Sciatic nerve (tissue), 2 donors: ENCODE measurements at regions not wholly inside any gene's neighbourhood (a gene's known extent, or its start where the extent isn't known, plus 50 kb on each side); places are given as distances from the start of the nearest gene placed in this dataset.
"Not testable (repeated sequence)": the region's sequence is repeated elsewhere in the genome, so short reads cannot be mapped to it uniquely, and the experiment has no call there.

Experiments used
- ATAC-seq: fragments of 200-7000 bp; cut with Tn5 transposase; one replicate; pipeline ENCODE4 v1.9.1; 2020; ENCODE audit warnings: mild to moderate bottlenecking, moderate library complexity
- DNase-seq: peaks from one replicate; pipeline ENCODE4 v3.0.0-alpha.2; 2020; ENCODE audit warnings: low spot score
- intact Hi-C: fragments of 100-400 bp; cut with DNase I; formaldehyde crosslinking; loops from one replicate; pipeline ENCODE4 v1.14.2; 2022
- donor health status: DM: no; HTN: no; CAD: no.
- donor health status: DM: no; HTN: no; CAD: no.

DNA sequence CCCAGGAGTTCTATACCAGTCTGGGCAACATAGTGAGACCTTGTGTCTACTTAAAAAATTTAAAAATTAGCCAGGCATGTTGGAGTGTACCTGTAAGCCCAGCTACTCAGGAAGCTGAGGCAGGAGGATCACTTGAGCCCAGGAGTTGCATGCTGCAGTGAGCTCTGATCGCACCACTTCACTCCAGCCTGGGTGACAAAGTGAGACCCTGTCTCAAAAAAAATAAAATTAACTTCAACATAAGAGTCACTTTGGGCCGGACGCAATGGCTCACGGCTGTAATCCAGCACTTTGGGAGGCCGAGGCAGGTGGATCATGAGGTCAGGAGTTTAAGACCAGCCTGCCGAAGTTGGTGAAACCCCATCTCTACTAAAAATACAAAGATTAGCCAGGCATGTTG, 699.1 kb upstream of the AUTS2 start:
- ATAC-seq, intact Hi-C loops, DNase-seq: not testable (repeated sequence)

DNA sequence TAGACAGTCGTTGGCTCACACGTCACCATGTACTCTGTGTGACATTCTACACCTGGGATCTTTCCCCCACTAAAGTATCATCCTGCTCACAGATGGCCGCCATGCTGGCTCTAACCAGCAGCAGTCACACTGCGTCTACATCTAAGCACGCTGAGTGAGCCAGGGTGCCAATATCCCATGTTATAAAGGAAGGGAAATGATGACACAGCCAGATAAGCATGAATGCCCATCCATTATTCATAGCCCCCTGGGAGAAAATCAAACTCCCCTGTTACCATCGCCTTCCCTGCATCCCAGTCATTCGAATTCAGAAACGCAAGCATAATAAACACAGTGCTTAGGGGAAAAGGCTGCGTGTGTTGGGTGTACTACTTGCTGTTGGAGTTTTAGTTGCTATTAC, 698.2 kb upstream of the AUTS2 start:
- intact Hi-C loops, result no loop called here
- ATAC-seq (no peak), DNase-seq (no peak)

DNA sequence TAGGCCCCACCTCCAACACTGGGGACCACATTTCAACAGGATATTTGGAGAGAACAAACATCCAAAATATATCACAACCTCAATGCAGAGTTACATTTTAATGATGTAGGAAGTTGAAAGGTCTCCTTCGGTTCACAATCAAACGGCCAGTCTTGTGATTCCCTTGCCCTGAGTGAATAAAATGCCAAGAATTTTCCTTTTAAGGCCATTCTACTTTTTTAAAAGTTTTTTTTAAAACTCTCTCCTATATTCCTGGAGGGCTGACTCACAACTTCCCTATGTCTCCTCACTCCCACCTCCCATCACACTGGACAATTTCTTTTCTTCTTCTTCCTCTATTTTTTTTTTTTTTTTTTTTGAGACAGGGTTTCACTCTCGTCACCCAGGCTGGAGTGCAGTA, 693.6 kb upstream of the AUTS2 start:
- DNase-seq (no peak), ATAC-seq (no peak)
- intact Hi-C loops, result no loop called here

DNA sequence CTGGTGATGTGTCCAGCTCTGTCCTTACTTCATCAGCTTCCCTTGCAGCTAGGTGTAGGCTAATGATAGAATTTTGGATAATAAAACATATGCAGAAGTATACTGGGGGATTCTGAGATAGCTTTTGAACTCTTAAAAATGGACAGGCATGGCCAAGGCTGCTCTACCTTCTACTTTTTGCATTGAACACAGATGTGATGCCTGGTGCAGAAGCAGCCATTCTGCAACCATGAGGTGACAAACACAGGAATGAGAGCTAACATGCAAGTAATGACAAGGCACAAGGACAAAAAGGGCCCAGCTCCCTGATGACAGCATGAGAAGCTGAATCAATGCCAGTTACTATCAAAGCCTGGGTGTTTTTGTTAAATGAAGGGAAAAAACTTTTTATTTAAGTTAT, 686.5 kb upstream of the AUTS2 start:
- no peak for DNase-seq
- intact Hi-C loops, result no loop called here
- ATAC-seq, result no peak

DNA sequence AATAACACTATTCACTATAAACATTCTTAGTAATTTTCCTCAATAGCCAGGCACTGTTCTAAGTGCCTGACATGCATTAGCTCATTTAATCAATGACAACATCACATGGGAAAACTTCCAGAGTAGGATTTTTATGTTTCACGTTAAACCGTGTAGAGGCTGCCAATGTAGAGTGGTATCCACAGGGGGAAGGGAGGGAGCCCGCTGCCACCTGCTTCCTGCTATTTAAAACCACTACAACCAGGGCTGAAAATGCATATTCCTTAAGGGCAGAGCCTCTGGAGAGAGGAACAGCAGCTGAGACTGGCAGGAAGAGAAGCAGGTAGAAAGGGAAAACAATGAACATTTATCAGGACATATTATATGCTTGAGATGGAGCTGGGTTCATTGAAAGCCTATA, 684.3 kb upstream of the AUTS2 start:
- no peak for DNase-seq
- no peak for ATAC-seq
- intact Hi-C loops, result no loop called here

DNA sequence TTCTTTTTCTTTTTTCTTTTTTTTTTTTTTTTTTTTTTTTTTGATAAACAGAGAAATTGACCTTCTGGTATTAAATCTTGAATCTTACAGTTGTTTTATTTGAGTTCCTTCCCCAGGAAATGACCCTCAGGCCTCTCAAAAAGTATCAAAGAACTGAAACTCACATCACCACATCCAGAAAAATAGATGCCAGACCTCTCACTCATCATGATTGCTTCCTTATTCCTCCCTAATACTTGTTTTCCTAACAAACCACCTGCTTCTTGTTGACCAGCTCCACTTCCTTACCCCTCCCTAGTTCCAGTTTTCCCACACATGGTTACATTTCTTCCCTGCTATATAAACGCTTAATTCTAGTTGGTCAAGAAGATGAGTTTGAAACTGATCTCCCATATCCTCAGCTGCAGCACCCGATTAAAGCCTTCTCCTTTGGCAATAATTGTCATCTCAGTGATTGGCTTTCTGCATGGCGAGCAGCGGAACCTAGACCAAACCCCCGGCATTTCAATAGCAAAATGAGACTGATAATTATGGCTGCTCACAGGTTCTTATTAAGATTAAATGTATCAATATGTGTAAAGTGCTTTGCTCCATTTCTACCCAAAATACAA, 681.1 kb upstream of the AUTS2 start:
- no peak for ATAC-seq
- intact Hi-C loops, result no loop called here
- no peak for DNase-seq

DNA sequence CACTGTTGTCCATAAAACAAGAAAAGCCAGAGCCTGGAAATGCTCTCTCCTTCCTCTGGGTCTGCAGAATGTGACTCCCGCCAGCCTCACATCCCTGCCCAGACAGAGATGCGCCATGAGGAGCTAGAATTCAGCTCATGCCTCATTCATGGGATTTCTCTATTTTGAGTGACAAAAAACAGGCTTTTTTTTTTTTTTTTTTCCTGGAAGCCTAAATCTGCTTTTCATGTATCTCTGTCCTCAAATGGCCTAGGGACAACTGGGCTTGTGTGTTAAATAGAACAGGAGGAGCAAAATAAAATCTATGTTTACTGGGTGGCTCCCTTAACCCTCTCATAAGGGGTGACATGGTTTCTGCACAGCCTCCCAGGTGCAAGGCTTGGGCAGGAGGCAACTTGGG, 679.7 kb upstream of the AUTS2 start:
- no peak for DNase-seq
- no peak for ATAC-seq
- intact Hi-C loops, result no loop called here

DNA sequence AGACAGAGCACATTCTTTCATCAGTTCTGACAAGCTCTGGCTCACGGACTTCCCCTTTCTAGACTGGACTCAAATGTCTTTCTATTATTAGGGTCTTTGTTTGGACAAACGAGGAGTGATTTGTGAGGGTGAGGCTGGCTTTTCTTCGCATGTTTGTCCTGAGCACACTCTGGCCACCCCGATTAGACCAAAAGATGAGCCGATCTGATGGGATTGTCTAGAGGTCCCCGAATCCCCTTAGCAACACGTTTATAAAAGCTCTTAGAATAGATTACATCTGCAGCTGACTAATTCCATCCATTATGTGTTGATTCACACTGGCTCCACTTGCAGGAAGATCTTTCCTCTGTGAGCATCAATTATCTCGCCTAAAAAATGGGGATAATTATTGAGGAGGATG, 675.4 kb upstream of the AUTS2 start:
- ATAC-seq, result no peak
- no peak for DNase-seq
- intact Hi-C loops, result no loop called here

DNA sequence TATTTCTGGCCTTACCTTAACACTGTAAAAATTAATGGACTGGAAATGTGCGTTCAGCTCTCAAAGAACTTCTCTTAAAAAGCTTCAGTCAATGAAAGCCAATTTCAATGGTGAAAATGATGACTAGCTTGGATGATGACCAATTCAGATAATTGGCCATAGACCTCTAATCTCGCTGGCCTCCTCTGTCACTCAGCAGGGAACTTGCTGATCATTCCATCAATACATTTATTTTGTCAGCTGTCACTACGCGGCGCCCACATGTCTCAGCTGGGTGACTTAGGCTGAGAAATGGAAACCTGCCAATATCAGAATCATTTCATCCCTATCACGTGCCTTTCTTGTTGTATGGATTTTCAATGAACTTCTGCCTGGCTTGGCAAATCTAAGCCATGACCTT, 673.0 kb upstream of the AUTS2 start:
- intact Hi-C loops, result no loop called here
- no peak for ATAC-seq

DNA sequence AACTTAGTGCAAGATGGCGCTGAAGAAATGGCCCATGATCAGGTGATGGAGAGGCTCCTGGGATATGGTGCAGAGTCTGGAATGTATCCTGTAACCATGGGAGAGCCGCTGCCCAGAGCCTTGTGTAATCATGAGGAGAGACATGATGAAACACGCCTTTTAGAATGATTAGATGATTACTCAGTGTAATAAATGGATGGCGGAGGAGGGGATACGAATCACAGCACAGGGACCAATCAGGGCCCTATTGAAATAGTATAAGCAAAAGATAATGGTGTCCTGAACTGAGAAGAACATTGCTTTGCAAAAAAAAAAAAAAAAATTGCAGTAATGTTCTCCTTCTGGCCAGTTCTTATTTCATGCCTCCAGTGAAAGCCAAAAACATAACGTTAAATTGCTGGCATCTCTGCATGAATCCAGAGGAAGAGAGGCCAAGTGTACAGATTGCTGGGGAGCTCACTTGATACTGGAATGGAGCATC, 668.5 kb upstream of the AUTS2 start:
- DNase-seq, result no peak
- ATAC-seq, result peak; percentile 64

More for the DNA sequence above, 673.0 kb upstream of the AUTS2 start:
- DNase-seq, result no peak

DNA sequence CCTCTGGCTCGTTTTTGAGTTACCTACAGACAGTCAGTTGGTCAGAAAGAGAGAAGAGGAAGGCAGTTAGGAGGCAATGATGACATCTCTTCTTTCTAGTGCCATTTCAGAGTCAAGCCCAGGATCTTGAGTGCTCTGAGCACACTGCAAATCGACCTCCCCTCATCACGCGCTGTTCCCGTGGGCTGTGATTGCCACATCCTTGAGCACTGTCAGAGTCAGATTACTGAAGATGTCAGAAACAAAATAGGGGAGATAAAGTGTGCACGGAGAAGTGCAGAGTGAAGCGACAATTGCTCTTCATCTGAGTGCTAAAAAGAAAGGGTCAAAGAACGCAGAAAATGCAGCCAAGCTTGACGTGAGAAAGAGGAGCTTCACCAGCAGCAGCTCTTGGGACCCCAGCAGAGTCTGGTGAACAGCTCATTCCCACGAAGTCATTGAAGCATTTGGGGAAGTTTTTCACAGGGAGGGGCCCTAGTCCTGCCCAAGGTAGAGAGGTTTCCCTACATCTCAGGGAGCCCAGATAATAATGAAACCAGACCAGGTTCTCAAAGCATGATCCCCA, 661.7 kb upstream of the AUTS2 start:
- no peak for DNase-seq
- ATAC-seq, result peak; percentile 45
- intact Hi-C loops, result no loop called here

More for the DNA sequence above, 668.5 kb upstream of the AUTS2 start:
- intact Hi-C loops, result no loop called here

DNA sequence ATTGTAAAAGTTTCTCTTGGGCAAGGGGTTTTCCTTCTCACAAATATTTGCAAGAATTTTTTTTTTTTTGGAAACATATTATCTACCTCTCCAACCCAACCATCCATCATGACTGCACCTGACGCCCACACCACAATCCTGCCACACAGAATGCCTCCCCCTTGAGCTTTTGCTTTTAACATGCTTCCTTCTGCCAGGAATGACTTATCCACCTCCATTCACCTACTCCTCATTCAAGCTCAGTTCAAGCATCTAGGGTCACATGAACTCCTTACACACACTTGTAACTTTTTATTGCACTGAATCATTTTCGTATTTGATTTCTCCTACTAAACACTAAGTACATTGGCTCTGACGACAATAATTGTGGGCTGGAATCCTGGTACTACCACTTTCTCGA, 660.1 kb upstream of the AUTS2 start:
- intact Hi-C loops, result no loop called here
- no peak for ATAC-seq
- no peak for DNase-seq

DNA sequence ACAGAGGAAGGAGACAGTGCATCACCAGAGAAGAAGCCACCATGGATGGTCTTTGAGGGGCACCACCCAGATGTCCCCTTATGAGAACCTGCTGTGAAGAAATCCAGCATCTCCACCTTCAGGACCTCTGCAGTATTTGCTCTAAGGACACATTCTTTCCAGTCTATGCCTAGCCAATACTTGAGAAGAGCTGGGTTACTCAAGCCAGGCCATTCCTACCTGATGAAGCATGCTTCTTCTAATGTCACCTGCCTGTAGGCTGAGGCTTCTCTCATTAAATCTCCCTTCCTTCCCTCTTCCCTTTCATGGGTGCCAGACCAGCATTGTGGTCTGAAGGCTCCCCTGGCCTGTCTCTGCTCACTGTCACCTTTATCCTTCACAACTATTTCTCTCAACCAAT, 654.5 kb upstream of the AUTS2 start:
- intact Hi-C loops, result no loop called here
- DNase-seq (no peak), ATAC-seq (no peak)

DNA sequence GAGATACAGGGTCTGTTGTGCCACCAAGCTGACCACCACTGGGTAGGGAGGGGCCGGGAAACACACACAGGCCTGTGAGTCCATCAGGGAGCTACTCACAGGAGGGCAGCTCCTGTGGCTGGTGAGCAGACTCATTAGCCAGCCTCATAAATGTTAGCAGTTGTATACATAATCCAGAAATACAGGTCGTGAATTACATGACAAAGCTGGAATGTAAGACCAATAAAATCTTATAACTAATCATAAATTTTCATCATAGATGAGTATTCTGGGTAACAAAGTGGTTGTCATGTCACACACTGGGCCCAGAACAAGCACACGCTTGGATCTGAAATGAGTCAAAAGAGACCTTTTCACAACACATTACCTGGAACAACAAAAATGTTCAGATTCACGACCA, 642.6 kb upstream of the AUTS2 start:
- DNase-seq, result no peak
- ATAC-seq, result no peak
- intact Hi-C loops, result no loop called here

DNA sequence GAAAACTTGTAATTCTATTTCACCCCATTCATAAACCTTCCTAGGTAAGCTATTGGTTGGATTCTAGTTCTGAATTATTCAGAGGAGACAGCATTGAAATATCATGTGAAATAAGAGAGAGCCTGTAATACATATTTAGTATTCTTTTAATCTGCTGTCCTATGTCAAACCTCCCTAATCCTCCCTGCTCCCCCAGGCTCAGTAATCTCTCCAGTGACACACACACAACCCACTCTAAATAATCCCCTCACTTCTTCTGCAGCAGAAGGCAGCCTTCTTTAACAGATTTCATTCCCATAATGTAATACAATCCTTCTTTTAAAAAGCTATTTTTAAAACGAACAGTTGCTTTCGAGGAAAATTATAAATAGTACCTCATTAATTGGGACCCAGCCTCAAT, 639.7 kb upstream of the AUTS2 start:
- intact Hi-C loops, result no loop called here
- ATAC-seq, result no peak
- DNase-seq, result no peak

DNA sequence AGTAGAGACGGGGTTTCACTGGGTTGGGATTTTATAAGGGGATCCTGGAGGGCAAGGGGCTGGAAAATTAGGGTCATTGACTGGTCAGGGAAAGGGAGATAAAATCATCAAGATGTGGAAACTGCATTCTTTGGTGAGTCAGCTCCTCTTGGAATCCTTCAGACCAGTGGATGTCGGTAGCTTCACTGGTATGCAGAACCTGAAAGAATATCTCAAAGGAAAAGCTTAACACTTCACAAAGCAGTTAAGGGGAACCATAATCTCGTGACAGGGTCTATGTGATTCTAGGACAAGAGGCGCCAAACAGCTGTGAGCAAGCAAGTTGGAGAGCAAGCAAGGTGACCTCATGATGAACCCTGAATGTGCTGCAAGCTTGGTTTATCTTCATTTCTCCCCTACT, 634.7 kb upstream of the AUTS2 start:
- intact Hi-C loops, result no loop called here
- DNase-seq, result no peak
- peak; percentile 66 for ATAC-seq

DNA sequence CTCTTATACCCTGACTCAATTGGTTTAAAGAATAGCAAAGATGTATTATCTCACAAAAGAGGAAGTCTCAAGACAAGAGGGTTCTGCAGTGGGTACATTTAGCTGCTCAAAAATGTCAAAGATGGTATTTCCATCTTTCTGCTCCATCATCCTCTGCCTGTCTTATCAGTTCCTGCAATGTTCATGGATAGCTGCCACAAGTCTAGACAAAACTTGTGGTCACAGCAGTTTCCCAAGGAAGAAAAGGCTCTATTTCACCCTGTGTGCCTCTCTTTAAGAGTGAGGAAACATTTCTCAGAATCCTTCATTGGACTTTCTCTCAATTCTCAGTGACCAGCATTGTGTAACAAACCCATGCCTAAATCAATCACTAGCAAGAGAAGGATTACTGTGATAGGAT, 634.2 kb upstream of the AUTS2 start:
- DNase-seq (no peak), ATAC-seq (peak; percentile 84)
- intact Hi-C loops, result no loop called here

DNA sequence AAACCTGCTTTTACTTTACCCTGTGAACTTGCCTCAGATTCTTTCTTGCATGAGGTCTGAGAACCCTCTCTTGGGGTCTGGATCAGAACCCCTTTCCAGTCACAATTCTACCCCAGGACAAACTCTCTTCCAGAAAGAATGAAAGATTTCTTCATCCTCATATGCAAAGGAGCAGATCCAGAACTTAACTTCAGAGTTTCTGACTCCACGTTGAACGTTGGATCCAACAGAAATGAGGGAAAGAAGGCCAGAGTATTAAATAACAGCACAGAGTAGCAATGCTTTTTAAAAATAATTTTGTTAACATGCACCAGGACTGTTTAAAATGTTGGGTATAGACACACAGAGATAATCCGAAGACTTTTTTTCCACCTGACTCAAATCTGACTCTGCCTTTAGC, 632.9 kb upstream of the AUTS2 start:
- intact Hi-C loops, result no loop called here
- no peak for DNase-seq
- ATAC-seq, result no peak

DNA sequence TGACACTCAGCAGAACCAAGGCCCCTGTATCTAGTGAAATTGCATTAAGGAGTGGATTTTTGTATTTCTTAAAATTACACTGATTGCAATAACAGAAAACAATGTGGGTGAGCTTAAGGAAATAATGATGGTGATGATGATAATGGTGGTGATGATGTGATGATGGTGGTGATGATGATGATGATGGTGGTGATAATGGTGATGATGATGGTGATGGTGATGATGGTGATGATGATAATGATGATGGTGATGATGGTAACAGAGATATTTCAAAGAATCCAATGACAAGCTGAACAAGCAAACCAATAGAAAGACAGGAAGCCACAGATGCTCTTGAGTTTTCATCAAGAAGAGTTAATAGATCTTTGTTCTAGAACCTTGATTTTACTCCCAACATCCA, 630.7 kb upstream of the AUTS2 start:
- intact Hi-C loops, result no loop called here
- DNase-seq (no peak), ATAC-seq (no peak)

DNA sequence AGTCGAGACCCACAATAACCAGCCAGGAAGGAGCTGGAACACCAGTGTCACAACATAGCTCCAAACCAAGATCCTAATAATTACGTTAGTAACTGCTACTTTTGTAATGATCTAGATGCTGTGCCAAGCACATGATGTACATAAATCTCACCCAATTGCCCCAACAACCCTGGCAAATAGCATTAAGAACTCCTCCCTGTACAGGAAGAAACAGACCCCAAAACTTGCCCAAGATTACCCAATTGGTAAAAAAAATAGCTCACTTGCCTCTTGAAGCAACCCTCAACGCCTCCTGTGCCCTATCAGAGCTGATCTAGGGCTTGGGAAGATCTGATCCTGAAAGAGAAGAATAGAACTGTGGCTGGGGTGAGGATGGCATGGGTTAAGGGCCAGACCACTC, 628.7 kb upstream of the AUTS2 start:
- DNase-seq (no peak), ATAC-seq (no peak)
- intact Hi-C loops, result no loop called here

DNA sequence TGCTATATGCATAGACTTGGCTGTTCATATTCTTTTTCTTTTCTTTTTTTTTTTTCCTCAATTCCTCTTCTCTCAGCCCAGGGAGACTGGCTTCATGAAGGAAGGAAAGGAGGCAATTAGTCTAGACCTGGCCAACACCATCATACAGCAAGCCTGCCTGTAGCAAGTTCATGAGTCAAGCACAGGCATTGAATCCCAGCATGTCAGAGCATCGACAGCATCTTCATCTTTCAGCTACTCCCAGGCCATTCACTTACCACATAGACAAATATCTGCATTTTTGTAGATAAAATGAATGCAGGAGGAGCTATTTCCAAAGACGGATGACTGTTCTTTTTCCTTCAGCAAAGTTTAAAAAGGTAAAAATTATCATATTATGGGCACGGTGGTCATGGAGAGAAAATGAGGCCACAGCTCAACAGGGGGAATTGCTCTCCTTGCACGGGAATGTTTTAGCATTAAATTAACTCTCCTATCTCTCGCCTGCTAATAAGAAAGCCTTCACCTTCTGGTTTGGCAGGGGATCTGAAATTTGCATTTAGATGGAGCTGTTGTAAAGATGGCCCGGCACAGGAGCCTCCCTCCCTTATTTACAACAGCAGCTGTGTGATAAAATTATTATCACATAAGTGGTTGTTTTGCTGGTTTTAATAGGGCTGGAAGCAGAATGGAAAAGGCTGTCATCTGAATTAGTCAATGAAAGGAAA, 626.5 kb upstream of the AUTS2 start:
- intact Hi-C loops, result no loop called here
- ATAC-seq, result no peak
- no peak for DNase-seq
